ENCODE measurements at regions not wholly inside any gene's neighbourhood (a gene's known extent, or its start where the extent isn't known, plus 50 kb on each side); places are given as distances from the start of the nearest gene placed in this dataset.

- no peak for ATAC-seq
Observed at GRCh38 chr2:120461092-120461491, 115.2 kb downstream of the INHBB start.

DNA sequence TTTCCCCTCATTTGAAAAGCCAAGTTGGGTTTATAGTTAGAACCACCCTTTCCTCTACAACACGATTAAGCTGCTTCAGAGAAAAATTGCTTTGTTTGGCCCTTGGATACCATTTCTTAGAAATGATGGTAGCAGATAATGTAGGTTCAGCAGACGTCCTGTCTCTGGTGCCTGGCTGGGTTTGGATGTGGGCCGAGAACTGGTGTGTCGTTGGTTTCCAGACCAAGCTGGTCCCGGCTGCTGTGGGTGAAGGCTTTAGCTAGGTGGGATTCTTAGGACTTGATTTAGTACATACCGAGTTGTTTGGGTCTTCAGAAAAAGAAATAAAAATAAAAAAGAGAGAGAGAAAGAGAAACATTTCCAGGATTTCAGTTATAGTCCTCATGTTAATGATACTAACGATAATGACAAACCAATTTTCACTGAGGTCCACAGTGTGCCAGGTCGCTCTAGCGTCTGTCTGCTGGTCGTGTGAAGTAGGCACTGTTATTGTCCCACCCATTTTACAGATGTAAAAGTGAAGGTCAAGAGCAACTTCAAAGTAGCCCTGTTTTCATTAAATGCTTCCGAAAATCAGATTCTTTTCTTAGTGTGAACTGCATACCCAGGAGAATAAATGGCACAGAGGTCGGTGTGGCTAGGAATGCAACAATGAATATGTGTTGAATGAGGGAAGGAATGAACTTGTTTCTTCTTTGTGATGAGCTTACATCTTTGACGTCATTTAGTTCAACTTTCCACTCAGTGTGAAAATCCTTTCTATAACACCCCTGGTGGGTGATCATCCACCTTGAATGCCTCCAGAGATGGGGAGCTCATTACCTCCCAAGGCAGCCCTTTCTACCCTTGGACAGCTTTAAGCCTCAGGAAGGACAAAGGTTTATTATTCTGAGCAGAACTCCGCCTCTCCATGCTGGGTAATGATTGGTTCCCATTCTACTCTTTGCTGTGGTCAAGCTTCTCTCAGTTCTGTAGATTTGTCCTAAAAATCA lies 115.9 kb downstream of the INHBB start:
- ATAC-seq, result no peak

DNA sequence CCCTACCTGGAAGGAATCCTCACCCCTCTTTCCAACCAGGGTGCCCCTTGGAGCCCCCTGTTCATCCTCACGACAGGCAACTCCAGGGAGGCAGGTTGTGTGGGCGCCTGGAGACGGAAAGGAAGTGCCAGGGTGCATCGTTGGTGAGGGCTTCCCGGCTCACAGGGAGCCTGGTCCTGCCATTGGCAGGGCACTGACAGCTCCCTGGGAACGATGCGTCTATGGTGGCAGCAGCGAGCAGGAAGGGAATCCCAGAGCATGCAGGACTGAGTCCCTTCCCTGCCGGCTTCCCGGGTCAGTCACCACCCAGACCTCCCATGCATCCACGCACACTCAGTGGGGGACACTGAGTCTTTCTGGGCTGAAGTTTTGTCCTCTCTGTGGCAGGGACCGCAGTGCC lies 117.6 kb downstream of the INHBB start:
- ATAC-seq, result no peak

GRCh38 chr2:120463996-120464395 lies 118.1 kb downstream of the INHBB start:
- ATAC-seq, result no peak

DNA sequence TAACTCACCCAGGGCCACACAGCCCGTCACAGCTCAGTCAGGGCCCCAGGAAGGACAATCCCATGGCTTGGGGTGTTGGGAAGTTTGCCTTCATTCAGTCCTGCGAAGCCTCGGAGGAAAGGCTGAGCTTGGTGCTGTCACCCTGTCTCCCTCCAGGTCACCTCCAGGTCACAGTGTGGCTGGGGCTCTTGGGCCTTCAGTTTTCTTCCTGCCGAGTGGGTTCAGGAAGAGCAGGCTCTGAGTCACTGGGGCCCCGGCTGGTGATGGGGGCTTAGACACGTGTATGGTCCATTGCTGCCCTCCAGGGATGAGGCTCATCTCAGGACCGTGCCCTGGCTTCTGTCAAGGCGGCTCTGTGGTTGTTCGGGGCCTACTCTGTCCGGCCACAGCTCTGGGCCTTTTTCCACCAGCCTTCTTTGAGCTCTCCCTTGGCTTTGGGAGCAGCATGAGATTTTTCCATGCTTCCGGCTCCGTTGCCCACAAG lies 118.6 kb downstream of the INHBB start:
- ATAC-seq, result no peak

GRCh38 chr2:120465012-120465700 lies 119.2 kb downstream of the INHBB start:
- no peak for ATAC-seq

GRCh38 chr2:120465701-120465988 lies 119.7 kb downstream of the INHBB start:
- ATAC-seq, result no peak

GRCh38 chr2:120465989-120466703 lies 120.2 kb downstream of the INHBB start:
- no peak for ATAC-seq

- ATAC-seq, result no peak
Observed at GRCh38 chr2:120466704-120467054, 120.7 kb downstream of the INHBB start.

DNA sequence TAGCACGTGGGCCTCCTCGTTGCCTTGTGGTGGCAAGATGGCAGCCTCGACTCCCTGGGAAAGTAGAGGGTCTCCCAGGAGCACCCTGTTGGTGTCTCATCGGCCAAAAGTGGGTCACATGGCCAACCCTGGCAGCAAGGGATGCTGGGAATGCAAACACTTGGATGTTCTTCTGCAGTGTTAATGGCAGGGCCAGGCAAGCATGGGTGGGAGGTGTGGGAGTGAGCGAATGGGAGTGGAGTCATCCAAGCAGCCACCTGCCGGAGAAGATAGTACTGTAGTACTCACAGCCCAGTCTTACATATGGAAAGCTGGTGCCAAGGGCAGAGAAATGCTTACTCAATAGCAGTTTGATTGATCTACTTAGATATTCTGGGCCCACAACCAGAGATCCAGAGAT lies 122.2 kb downstream of the INHBB start:
- no peak for ATAC-seq

DNA sequence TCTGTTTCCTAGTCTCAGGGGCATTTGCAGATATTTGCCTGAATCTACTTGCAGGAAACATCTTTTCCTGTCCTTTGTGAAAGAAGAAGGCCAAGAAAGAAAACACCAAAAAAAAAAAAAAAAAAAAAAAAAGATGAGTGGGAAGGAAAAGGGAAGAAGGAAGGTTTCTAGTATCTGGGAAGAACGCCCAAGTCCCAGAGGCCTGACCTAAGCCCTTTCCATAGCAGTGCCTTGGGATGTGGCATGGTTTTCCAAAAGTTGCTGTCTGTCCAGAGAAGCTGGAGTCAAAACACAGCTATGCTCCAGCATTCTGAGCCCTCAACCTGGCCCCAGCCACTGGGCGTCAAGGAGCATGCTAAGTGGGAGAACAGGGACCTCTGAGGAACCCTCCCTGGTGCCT lies 123.5 kb downstream of the INHBB start:
- no peak for ATAC-seq

DNA sequence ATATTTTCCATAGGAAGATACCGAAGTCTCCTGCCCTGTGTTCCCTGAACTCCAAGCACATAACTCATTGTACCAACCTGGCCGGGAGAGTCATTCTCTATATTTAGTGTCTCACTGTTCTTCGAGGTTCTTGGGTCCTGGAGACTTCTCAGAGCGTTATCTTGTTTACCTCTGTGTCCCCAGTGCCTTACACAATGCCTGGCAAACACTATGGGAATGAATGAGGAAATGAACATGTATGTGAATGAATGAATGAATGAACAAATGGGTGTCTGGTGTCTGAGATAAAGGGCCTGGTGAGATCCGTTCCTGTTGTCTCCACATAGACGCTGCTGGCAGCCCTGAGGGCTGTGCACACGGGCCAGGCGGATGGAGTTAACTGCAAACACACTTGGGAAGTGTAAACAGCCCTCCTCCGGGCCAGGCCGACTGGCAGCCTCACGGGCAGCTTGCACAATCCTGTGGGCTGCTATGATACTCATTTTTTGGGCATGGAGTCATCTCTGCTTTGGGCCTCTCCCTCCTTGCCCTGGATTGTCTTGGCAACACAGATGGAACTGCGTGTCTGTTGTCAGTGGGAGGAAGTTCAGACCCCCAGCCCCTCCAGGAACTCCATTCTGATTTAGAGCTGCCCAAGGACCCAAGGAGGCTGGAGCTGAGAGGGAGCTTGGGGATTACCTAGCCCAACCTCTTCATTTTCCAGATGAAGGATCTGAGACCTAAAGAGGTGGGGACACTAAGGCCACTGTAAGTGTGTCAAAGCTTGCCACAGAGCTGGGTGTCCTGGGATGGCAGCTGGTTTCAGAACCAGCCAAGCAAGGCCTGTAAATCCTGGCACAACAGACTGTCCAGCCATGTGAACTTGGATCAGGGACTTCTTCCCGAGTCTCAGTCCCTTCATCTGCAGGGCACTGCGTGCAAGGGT lies 124.4 kb downstream of the INHBB start:
- ATAC-seq, result peak in 1 of 2 donors; percentile 5

- no peak for ATAC-seq
Observed at GRCh38 chr2:120471166-120471565, 125.2 kb downstream of the INHBB start.

- no peak for ATAC-seq
Observed at GRCh38 chr2:120472031-120472430, 126.1 kb downstream of the INHBB start.

DNA sequence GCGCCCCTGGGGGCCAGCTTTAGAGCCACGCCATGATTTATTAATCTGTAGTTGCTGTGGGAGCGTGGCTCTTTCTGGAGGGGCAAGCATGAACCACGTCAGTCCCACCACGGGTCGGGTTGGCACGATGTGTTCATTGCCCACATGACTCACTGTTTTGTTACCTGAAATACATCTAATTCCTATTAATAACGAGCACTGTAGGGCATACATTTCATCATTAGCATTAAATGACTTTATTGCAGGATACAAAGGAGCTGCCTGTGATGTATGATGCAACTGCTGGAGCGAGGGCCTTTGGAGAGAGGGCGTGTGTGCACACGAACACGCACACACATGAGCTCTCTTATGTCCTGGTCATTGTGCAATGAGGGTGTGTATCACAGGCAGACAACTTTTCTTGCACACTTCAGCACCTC lies 127.0 kb downstream of the INHBB start:
- no peak for ATAC-seq

DNA sequence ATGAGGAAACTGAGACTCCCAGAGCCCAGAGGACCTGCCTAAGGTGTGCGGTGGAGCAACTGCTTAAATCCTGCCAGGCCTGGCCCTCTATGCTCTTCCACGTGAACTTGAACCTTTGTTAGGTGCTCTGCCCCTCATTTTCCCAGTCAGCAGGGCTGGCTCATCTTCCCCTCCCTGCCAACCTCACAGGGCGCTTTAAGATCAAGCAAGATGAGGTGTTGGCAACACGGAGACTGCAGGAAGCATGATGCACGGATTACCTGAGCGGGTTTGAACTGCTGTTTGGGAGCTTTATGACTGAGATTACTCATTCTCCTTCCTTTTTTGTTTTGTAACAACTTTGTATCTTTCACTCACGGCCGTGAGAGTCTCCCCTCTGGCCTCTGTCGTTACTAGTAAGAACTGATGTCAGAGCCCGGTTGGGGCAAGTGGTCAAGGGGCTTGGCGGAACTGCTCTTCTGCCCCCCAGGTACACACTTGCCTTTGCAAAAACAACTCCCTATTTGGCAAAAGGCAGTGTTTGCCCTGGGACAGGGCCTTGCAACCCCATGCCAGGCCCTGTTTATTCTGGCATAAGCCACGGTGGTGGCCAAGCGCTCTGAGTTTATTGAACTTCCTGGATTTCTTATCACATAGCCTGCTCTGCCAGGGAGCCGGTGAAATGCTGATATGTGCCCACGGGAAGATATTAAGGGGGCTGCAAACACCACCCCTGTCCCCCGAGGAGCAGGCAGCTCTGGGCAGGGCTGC lies 127.8 kb downstream of the INHBB start:
- ATAC-seq, result no peak

- no peak for ATAC-seq
Observed at GRCh38 chr2:120474486-120474885, 128.6 kb downstream of the INHBB start.

GRCh38 chr2:120476141-120476540 lies 130.2 kb downstream of the INHBB start:
- ATAC-seq, result no peak

GRCh38 chr2:120477198-120477597 lies 131.3 kb downstream of the INHBB start:
- no peak for ATAC-seq

- ATAC-seq, result no peak
Observed at GRCh38 chr2:120477831-120478481, 132.0 kb downstream of the INHBB start.

GRCh38 chr2:120480346-120480902 lies 134.5 kb downstream of the INHBB start:
- ATAC-seq, result no peak
